H9 (cell line): ENCODE measurements at regions not wholly inside any gene's neighbourhood (a gene's known extent, or its start where the extent isn't known, plus 50 kb on each side); places are given as distances from the start of the nearest gene placed in this dataset.

Source experiments
- DNase-seq: peaks from one replicate; pipeline ENCODE4 v3.0.0-alpha.2; 2017
- H2AFZ ChIP-seq: one replicate; pipeline ENCODE4 v1.6.1; 2013; ENCODE audit warnings: mild to moderate bottlenecking, low read length, control low read depth, moderate library complexity
- H2AK5ac ChIP-seq: 2 replicates; pipeline ENCODE4 v1.6.1; 2013; ENCODE audit warnings: low read length, control low read depth, mixed read lengths; ENCODE audit not compliant: insufficient read length
- H2BK120ac ChIP-seq: one replicate; pipeline ENCODE4 v1.6.1; 2013; ENCODE audit warnings: low read depth, mild to moderate bottlenecking, low read length, control low read depth, inconsistent platforms; ENCODE audit not compliant: poor library complexity, severe bottlenecking
- H2BK12ac ChIP-seq: 2 replicates; pipeline ENCODE4 v1.6.1; 2013; ENCODE audit warnings: low read length, control low read depth, mixed read lengths, low read depth; ENCODE audit not compliant: insufficient read length
- H2BK15ac ChIP-seq: 2 replicates; pipeline ENCODE4 v1.6.1; 2013; ENCODE audit warnings: low read depth, low read length, control low read depth
- H2BK20ac ChIP-seq: one replicate; pipeline ENCODE4 v1.6.1; 2013; ENCODE audit warnings: low read depth, mild to moderate bottlenecking, low read length, control low read depth, inconsistent platforms; ENCODE audit not compliant: poor library complexity, severe bottlenecking
- H2BK5ac ChIP-seq: 2 replicates; pipeline ENCODE4 v1.6.1; 2013; ENCODE audit warnings: low read length, control low read depth, mixed read lengths; ENCODE audit not compliant: insufficient read length
- H3K14ac ChIP-seq: 2 replicates; pipeline ENCODE4 v1.6.1; 2013; ENCODE audit warnings: low read length, control low read depth; ENCODE audit not compliant: insufficient read depth
- H3K18ac ChIP-seq: 2 replicates; pipeline ENCODE4 v1.6.1; 2013; ENCODE audit warnings: low read depth, mild to moderate bottlenecking, mixed read lengths, low read length, control low read depth; ENCODE audit not compliant: insufficient read length
- H3K23ac ChIP-seq: 2 replicates; pipeline ENCODE4 v1.6.1; 2013; ENCODE audit warnings: low read length, control low read depth, mixed read lengths, low read depth; ENCODE audit not compliant: insufficient read length
- H3K23me2 ChIP-seq: 2 replicates; pipeline ENCODE4 v1.6.1; 2013; ENCODE audit warnings: low read depth, mild to moderate bottlenecking, mixed read lengths, low read length, control low read depth; ENCODE audit not compliant: insufficient read length, poor library complexity, severe bottlenecking
- H3K27ac ChIP-seq: 2 replicates; pipeline ENCODE4 v1.5.1; 2013; ENCODE audit warnings: low read length, control low read depth, mixed read lengths, low read depth; ENCODE audit not compliant: insufficient read length
- H3K27me3 ChIP-seq: 2 replicates; pipeline ENCODE4 v1.6.1; 2013; ENCODE audit warnings: low read length, control low read depth, inconsistent platforms; ENCODE audit not compliant: insufficient read depth
- H3K4ac ChIP-seq: 2 replicates; pipeline ENCODE4 v1.6.1; 2013; ENCODE audit warnings: low read depth, mild to moderate bottlenecking, control low read depth, inconsistent platforms, low read length, moderate library complexity
- H3K4me1 ChIP-seq: 2 replicates; pipeline ENCODE4 v1.6.1; 2013; ENCODE audit warnings: low read length, control low read depth, inconsistent platforms; ENCODE audit not compliant: insufficient read depth
- H3K4me2 ChIP-seq: 2 replicates; pipeline ENCODE4 v1.6.1; 2013; ENCODE audit warnings: low read length, control low read depth, mixed read lengths; ENCODE audit not compliant: insufficient read length, insufficient read depth
- H3K56ac ChIP-seq: 2 replicates; pipeline ENCODE4 v1.6.1; 2013; ENCODE audit warnings: low read depth, mild to moderate bottlenecking, mixed read lengths, low read length, control low read depth; ENCODE audit not compliant: insufficient read length
- H3K79me1 ChIP-seq: 2 replicates; pipeline ENCODE4 v1.6.1; 2013; ENCODE audit warnings: low read depth, mild to moderate bottlenecking, moderate library complexity, low read length, control low read depth, inconsistent platforms; ENCODE audit not compliant: insufficient read depth, poor library complexity, severe bottlenecking
- H3K79me2 ChIP-seq: 2 replicates; pipeline ENCODE4 v1.6.1; 2013; ENCODE audit warnings: low read length, control low read depth, inconsistent platforms; ENCODE audit not compliant: insufficient read depth
- H3K9ac ChIP-seq: 2 replicates; pipeline ENCODE4 v1.6.1; 2013; ENCODE audit warnings: low read length, control low read depth, mixed read lengths; ENCODE audit not compliant: insufficient read length; ENCODE audit errors: extremely low read depth
- H3K9me3 ChIP-seq: one replicate; pipeline ENCODE4 v1.6.1; 2013; ENCODE audit warnings: low read depth, low read length, inconsistent platforms; ENCODE audit not compliant: control insufficient read depth
- H3T11ph ChIP-seq: one replicate; pipeline ENCODE4 v1.6.1; 2013; ENCODE audit warnings: mild to moderate bottlenecking, low read length, control low read depth, inconsistent platforms
- H4K20me1 ChIP-seq: one replicate; pipeline ENCODE4 v1.6.1; 2013; ENCODE audit not compliant: control insufficient read depth, insufficient read length, insufficient read depth
- H4K5ac ChIP-seq: 2 replicates; pipeline ENCODE4 v1.6.1; 2013; ENCODE audit warnings: low read depth, mild to moderate bottlenecking, mixed read lengths, low read length, control low read depth; ENCODE audit not compliant: insufficient read length
- H4K8ac ChIP-seq: replicated peaks from 2 replicates; pipeline ENCODE4 v1.6.1; 2013; ENCODE audit warnings: low read length, control low read depth, mixed read lengths, low read depth; ENCODE audit not compliant: insufficient read length
- H4K91ac ChIP-seq: 2 replicates; pipeline ENCODE4 v1.6.1; 2013; ENCODE audit warnings: low read depth, mild to moderate bottlenecking, moderate library complexity, mixed read lengths, low read length, control low read depth; ENCODE audit not compliant: insufficient read length
- H3K27ac Mint-ChIP-seq, 3 experiments: 2 replicates in 2 of 3; 3 replicates in 1 of 3; pipeline ENCODE4 v1.8.0; 2020 to 2021; ENCODE audit warnings: mixed read lengths in 3 of 3, mild to moderate bottlenecking in 1 of 3, moderate library complexity in 1 of 3
- H3K27me3 Mint-ChIP-seq: 2 replicates; pipeline ENCODE4 v1.8.0; 2021; ENCODE audit warnings: low read depth, mild to moderate bottlenecking, moderate library complexity, mixed read lengths
- H3K36me3 Mint-ChIP-seq, 3 experiments: 2 replicates in 2 of 3; 3 replicates in 1 of 3; pipeline ENCODE4 v1.8.0; 2020 to 2021; ENCODE audit warnings: low read depth in 3 of 3, mixed read lengths in 3 of 3; ENCODE audit not compliant: insufficient read depth in 1 of 3
- H3K4me1 Mint-ChIP-seq, 2 experiments: 2 replicates each; pipeline ENCODE4 v1.8.0; 2020; ENCODE audit warnings: mixed read lengths in 2 of 2
- H3K4me3 Mint-ChIP-seq, 2 experiments: 2 replicates in 1 of 2; 3 replicates in 1 of 2; pipeline ENCODE4 v1.8.0; 2020 to 2021; ENCODE audit warnings: mild to moderate bottlenecking in 2 of 2, mixed read lengths in 2 of 2, moderate library complexity in 1 of 2
- H3K9me3 Mint-ChIP-seq, 2 experiments: 2 replicates in 1 of 2; 3 replicates in 1 of 2; pipeline ENCODE4 v1.8.0; 2020; ENCODE audit warnings: mild to moderate bottlenecking in 2 of 2, mixed read lengths in 2 of 2, moderate library complexity in 1 of 2
- CTCF ChIP-seq: fragments of 200-600 bp; sonication (generic); conservative IDR thresholded peaks from 3 replicates; pipeline ENCODE4 v1.8.0; 2021; ENCODE audit warnings: antibody characterized with exemption, mild to moderate bottlenecking
- WGBS: extraction: QIAGEN DNeasy Blood & Tissue Kit; methylation state at CpG from one replicate; pipeline ENCODE4 v1.1.7; 2013; ENCODE audit warnings: missing lambda C conversion rate, low lambda C conversion rate, mixed read lengths; ENCODE audit not compliant: insufficient read length; ENCODE audit errors: extremely low coverage; 5-methylcytosine and 5-hydroxymethylcytosine counted together

GRCh38 chr22:34430386-34430785 lies 510.1 kb upstream of the LARGE1 start:
- H3T11ph ChIP-seq, result no peak overlapping the region
- H4K8ac ChIP-seq, result no peak overlapping the region
- no peak overlapping the region for H2BK12ac ChIP-seq
- H2AFZ ChIP-seq, result no peak overlapping the region
- no peak overlapping the region for H3K18ac ChIP-seq
- H3K56ac ChIP-seq, result no peak overlapping the region
- no peak overlapping the region for H3K27ac ChIP-seq
- no peak overlapping the region for H2BK15ac ChIP-seq
- H4K5ac ChIP-seq, result no peak overlapping the region
- Mint-ChIP-seq H3K4me3 (no peak overlapping the region), H3K4me1 (no peaks in the 10 kb centered on the region), H3K36me3 (no peaks in the 10 kb centered on the region), H3K27ac (no peak overlapping the region), H3K9me3 (peaks cover 0 to 2% of the 10 kb centered on the region in 2 experiments; a peak in 1 of 5 replicates), H3K27me3 (peaks cover 8% of the 10 kb centered on the region)
- H3K23me2 ChIP-seq, result no peaks in the 10 kb centered on the region
- H2BK20ac ChIP-seq, result no peak overlapping the region
- no peak overlapping the region for H4K91ac ChIP-seq
- no peak overlapping the region for H2AK5ac ChIP-seq
- H3K27me3 ChIP-seq, result no peaks in the 10 kb centered on the region
- no peaks in the 10 kb centered on the region for H3K9me3 ChIP-seq
- no peak overlapping the region for H2BK120ac ChIP-seq
- no peaks in the 10 kb centered on the region for H3K79me1 ChIP-seq
- no peaks in the 10 kb centered on the region for H3K79me2 ChIP-seq
- no peak overlapping the region for H3K4ac ChIP-seq
- DNase-seq, result no peak
- no peak overlapping the region for H3K23ac ChIP-seq
- no peak for TF ChIP-seq CTCF
- no peak overlapping the region for H3K9ac ChIP-seq
- no peaks in the 10 kb centered on the region for H4K20me1 ChIP-seq
- H3K4me1 ChIP-seq, result no peaks in the 10 kb centered on the region
- no peak overlapping the region for H3K4me2 ChIP-seq
- no CpG with 5 or more reads among the region's 2 CpGs for WGBS
- H2BK5ac ChIP-seq, result no peak overlapping the region
- H3K14ac ChIP-seq, result no peak overlapping the region
